SU-DHL-6 (cell line): ENCODE measurements at regions not wholly inside any gene's neighbourhood (a gene's known extent, or its start where the extent isn't known, plus 50 kb on each side); places are given as distances from the start of the nearest gene placed in this dataset.

Source experiments
- H2AFZ ChIP-seq: fragments of 200-600 bp; sonication (generic); 2 replicates; pipeline ENCODE4 v1.6.1; 2014; ENCODE audit warnings: low read depth, mild to moderate bottlenecking, moderate library complexity, mixed read lengths, antibody characterized with exemption, low read length; ENCODE audit not compliant: severe bottlenecking
- H3F3A ChIP-seq: fragments of 200-600 bp; shearing (Covaris generic); 2 replicates; pipeline ENCODE4 v1.6.0; 2016; ENCODE audit warnings: antibody characterized with exemption, mild to moderate bottlenecking; ENCODE audit not compliant: insufficient read depth
- H3K27ac ChIP-seq: fragments of 200-600 bp; sonication (generic); 2 replicates; pipeline ENCODE4 v1.5.1; 2016; ENCODE audit warnings: low read depth, mild to moderate bottlenecking, low read length, moderate library complexity, mixed read lengths
- H3K27me3 ChIP-seq: fragments of 200-600 bp; sonication (generic), shearing (Covaris generic); 2 replicates; pipeline ENCODE4 v1.6.0; 2014; ENCODE audit warnings: mild to moderate bottlenecking, low read length
- H3K36me3 ChIP-seq: fragments of 200-600 bp; sonication (generic); 2 replicates; pipeline ENCODE4 v1.6.1; 2014; ENCODE audit warnings: mild to moderate bottlenecking, low read length, mixed read lengths
- H3K4me2 ChIP-seq: fragments of 300-600, 200-600 bp; shearing (Covaris generic), sonication (generic); 2 replicates; pipeline ENCODE4 v1.6.0; 2014; ENCODE audit warnings: low read length, low read depth, mild to moderate bottlenecking; ENCODE audit not compliant: poor library complexity, severe bottlenecking
- H3K4me3 ChIP-seq: fragments of 200-600 bp; sonication (generic); 2 replicates; pipeline ENCODE4 v1.5.1; 2014; ENCODE audit warnings: antibody characterized with exemption, low read length, mild to moderate bottlenecking, mixed read lengths; ENCODE audit not compliant: insufficient read depth, poor library complexity, severe bottlenecking
- H3K79me2 ChIP-seq: fragments of 200-600 bp; sonication (generic); 2 replicates; pipeline ENCODE4 v1.6.1; 2014; ENCODE audit warnings: mild to moderate bottlenecking, low read length, moderate library complexity; ENCODE audit not compliant: insufficient read depth
- H3K9ac ChIP-seq: fragments of 200-600 bp; sonication (generic); 2 replicates; pipeline ENCODE4 v1.7.0; 2014; ENCODE audit warnings: mild to moderate bottlenecking, low read length
- H3K9me2 ChIP-seq: fragments of 200-600 bp; sonication (generic); replicated peaks from 2 replicates; pipeline ENCODE4 v1.6.1; 2014; ENCODE audit warnings: low read length; ENCODE audit not compliant: insufficient read depth
- H3K9me3 ChIP-seq: fragments of 200-600 bp; sonication (generic); 2 replicates; pipeline ENCODE4 v1.6.1; 2014; ENCODE audit warnings: low read length, mixed read lengths; ENCODE audit not compliant: insufficient read depth
- H4K20me1 ChIP-seq: fragments of 200-600 bp; sonication (generic); 2 replicates; pipeline ENCODE4 v1.6.1; 2014; ENCODE audit warnings: low read depth, mild to moderate bottlenecking, antibody characterized with exemption, low read length, moderate library complexity, mixed read lengths
- EZH2phosphoT487 ChIP-seq: fragments of 200-600 bp; sonication (generic), shearing (Covaris generic); conservative IDR thresholded peaks from 2 replicates; pipeline ENCODE4 v1.6.1; 2018; ENCODE audit warnings: mild to moderate bottlenecking, antibody characterized with exemption, low read length, moderate library complexity, mixed read lengths
- TF ChIP-seq, protein P1 (sequence below): fragments of 200-600 bp; sonication (generic); IDR thresholded peaks from one replicate; pipeline ENCODE4 v1.5.1; 2017; ENCODE audit warnings: antibody characterized with exemption, mild to moderate bottlenecking, low read length, moderate library complexity; ENCODE audit not compliant: insufficient read depth, poor library complexity, severe bottlenecking

DNA sequence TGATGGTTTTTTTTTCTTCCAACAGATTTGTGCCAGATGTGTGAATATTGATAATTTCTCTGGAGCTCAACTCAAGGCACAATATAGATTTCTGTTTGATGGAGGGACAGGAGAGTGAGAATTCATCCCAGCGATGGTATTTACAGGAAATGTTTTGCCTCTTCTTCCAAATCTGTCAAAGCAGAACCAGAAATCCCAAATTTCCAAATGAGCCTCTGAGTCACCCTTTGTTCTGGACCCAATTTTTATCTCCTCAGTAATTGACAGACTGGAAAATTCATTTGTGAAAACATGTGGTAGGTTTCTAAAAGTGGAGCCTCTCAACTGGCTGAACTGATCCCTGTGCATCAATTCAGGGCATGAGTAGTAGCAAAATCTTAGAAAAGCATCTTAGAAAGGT, 223.2 kb upstream of the TSHZ2 start:
- H3K9me2 ChIP-seq: no peaks in the 10 kb centered on the region
- H4K20me1 ChIP-seq: no peaks in the 10 kb centered on the region
- H3K27me3 ChIP-seq: no peaks in the 10 kb centered on the region
- no peaks in the 10 kb centered on the region; the same call in 1 of the 2 replicates for H3K9me3 ChIP-seq
- H3K9ac ChIP-seq: no peak overlapping the region
- H3F3A ChIP-seq: no peaks in the 10 kb centered on the region
- no peak overlapping the region for H2AFZ ChIP-seq
- TF ChIP-seq, protein P1, sequence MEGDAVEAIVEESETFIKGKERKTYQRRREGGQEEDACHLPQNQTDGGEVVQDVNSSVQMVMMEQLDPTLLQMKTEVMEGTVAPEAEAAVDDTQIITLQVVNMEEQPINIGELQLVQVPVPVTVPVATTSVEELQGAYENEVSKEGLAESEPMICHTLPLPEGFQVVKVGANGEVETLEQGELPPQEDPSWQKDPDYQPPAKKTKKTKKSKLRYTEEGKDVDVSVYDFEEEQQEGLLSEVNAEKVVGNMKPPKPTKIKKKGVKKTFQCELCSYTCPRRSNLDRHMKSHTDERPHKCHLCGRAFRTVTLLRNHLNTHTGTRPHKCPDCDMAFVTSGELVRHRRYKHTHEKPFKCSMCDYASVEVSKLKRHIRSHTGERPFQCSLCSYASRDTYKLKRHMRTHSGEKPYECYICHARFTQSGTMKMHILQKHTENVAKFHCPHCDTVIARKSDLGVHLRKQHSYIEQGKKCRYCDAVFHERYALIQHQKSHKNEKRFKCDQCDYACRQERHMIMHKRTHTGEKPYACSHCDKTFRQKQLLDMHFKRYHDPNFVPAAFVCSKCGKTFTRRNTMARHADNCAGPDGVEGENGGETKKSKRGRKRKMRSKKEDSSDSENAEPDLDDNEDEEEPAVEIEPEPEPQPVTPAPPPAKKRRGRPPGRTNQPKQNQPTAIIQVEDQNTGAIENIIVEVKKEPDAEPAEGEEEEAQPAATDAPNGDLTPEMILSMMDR: no peak
- TF ChIP-seq EZH2phosphoT487: no peak
- no peak overlapping the region for H3K4me3 ChIP-seq
- H3K27ac ChIP-seq: no peak overlapping the region
- no peaks in the 10 kb centered on the region for H3K79me2 ChIP-seq
- no peaks in the 10 kb centered on the region for H3K36me3 ChIP-seq
- no peak overlapping the region for H3K4me2 ChIP-seq

GRCh38 chr20:52748285-52748932, 223.7 kb upstream of the TSHZ2 start:
- TF ChIP-seq, protein P1: no peak
- TF ChIP-seq EZH2phosphoT487: no peak
- H3K79me2 ChIP-seq: no peaks in the 10 kb centered on the region

GRCh38 chr20:52747845-52748284, 224.3 kb upstream of the TSHZ2 start:
- TF ChIP-seq EZH2phosphoT487: no peak
- TF ChIP-seq, protein P1: no peak
- H3F3A ChIP-seq: no peaks in the 10 kb centered on the region
- H3K36me3 ChIP-seq: no peaks in the 10 kb centered on the region
- H3K4me3 ChIP-seq: no peak overlapping the region
- no peaks in the 10 kb centered on the region for H3K79me2 ChIP-seq
- H2AFZ ChIP-seq: no peak overlapping the region
- H4K20me1 ChIP-seq: no peaks in the 10 kb centered on the region
- H3K9ac ChIP-seq: no peak overlapping the region
- no peaks in the 10 kb centered on the region for H3K9me3 ChIP-seq
- H3K9me2 ChIP-seq: no peaks in the 10 kb centered on the region
- H3K4me2 ChIP-seq: no peak overlapping the region
- H3K27ac ChIP-seq: no peak overlapping the region
- no peaks in the 10 kb centered on the region for H3K27me3 ChIP-seq

More at GRCh38 chr20:52748285-52748932, 223.7 kb upstream of the TSHZ2 start:
- Histone ChIP-seq H3K4me3 (no peak overlapping the region), H3K36me3 (no peaks in the 10 kb centered on the region), H4K20me1 (no peaks in the 10 kb centered on the region), H2AFZ (no peak overlapping the region), H3K9me2 (no peaks in the 10 kb centered on the region), H3F3A (no peaks in the 10 kb centered on the region), H3K4me2 (no peak overlapping the region), H3K9ac (no peak overlapping the region), H3K9me3 (no peaks in the 10 kb centered on the region), H3K27me3 (no peaks in the 10 kb centered on the region), H3K27ac (no peak overlapping the region)
